CD14-positive monocyte (primary cell): ENCODE measurements at regions not wholly inside any gene's neighbourhood (a gene's known extent, or its start where the extent isn't known, plus 50 kb on each side); places are given as distances from the start of the nearest gene placed in this dataset.

Experiments
- DNase-seq, 3 donors: peaks; one replicate each; pipeline ENCODE4 v3.0.0-alpha.2; 2011 to 2022
- H2AFZ ChIP-seq: 2 replicates; pipeline ENCODE4 v1.6.0; 2012; ENCODE audit warnings: mild to moderate bottlenecking, low read depth, low read length, inconsistent platforms; ENCODE audit not compliant: insufficient read depth, poor library complexity, severe bottlenecking
- H3K27ac ChIP-seq, 2 donors: 1 replicate in 1 of 2; 2 replicates in 1 of 2; pipeline ENCODE4 v1.5.1; 2012 to 2013; ENCODE audit warnings: low read length in 2 of 2, control low read depth in 1 of 2, inconsistent platforms in 1 of 2, low read depth in 1 of 2, mild to moderate bottlenecking in 1 of 2
- H3K27me3 ChIP-seq, 2 donors: one replicate each; pipeline versions ENCODE4 v1.6.0 to v1.6.1; 2011 to 2013; ENCODE audit warnings: low read length in 2 of 2; ENCODE audit not compliant: control insufficient read depth in 2 of 2, insufficient read depth in 2 of 2
- H3K36me3 ChIP-seq, 2 donors: replicated peaks in 1 of 2; 1 replicate in 1 of 2; 2 replicates in 1 of 2; pipeline versions ENCODE4 v1.5.1 to v1.6.1; 2012 to 2013; ENCODE audit warnings: low read length in 2 of 2, control low read depth in 1 of 2, inconsistent platforms in 1 of 2, mild to moderate bottlenecking in 1 of 2; ENCODE audit not compliant: insufficient read depth in 2 of 2, control insufficient read depth in 1 of 2
- H3K4me1 ChIP-seq, 2 donors: 1 replicate in 1 of 2; 2 replicates in 1 of 2; pipeline versions ENCODE4 v1.5.1 to v1.6.1; 2012 to 2013; ENCODE audit warnings: low read length in 2 of 2, control low read depth in 1 of 2, inconsistent platforms in 1 of 2, mild to moderate bottlenecking in 1 of 2, moderate library complexity in 1 of 2; ENCODE audit not compliant: insufficient read depth in 2 of 2, control insufficient read depth in 1 of 2
- H3K4me2 ChIP-seq: replicated peaks from 2 replicates; pipeline ENCODE3; 2012; ENCODE audit warnings: low read length, moderate library complexity, mild to moderate bottlenecking; ENCODE audit not compliant: poor library complexity, severe bottlenecking; ENCODE audit errors: extremely low read depth
- H3K4me3 ChIP-seq, 3 experiments: fragments of 200-600 bp in 1 of 3; sonication (generic) in 1 of 3; replicated peaks in 1 of 3; 1 replicate in 2 of 3; 2 replicates in 1 of 3; pipeline ENCODE4 v1.5.1; 2011 to 2013; ENCODE audit warnings: low read length in 3 of 3, mild to moderate bottlenecking in 3 of 3, control low read depth in 2 of 3, low read depth in 2 of 3, inconsistent platforms in 1 of 3, moderate library complexity in 1 of 3
- H3K79me2 ChIP-seq: 2 replicates; pipeline ENCODE4 v1.6.0; 2012; ENCODE audit warnings: mild to moderate bottlenecking, control low read depth, inconsistent platforms, low read length, moderate library complexity; ENCODE audit not compliant: insufficient read depth
- H3K9ac ChIP-seq: 2 replicates; pipeline ENCODE4 v1.6.0; 2017; ENCODE audit warnings: low read length, mild to moderate bottlenecking; ENCODE audit not compliant: insufficient read depth, poor library complexity, severe bottlenecking
- H3K9me3 ChIP-seq, 2 donors: replicated peaks in 1 of 2; 1 replicate in 1 of 2; 2 replicates in 1 of 2; pipeline versions ENCODE4 v1.5.1 to v1.6.1; 2012 to 2013; ENCODE audit warnings: low read length in 2 of 2, control low read depth in 1 of 2; ENCODE audit not compliant: control insufficient read depth in 1 of 2, insufficient read depth in 1 of 2
- H4K20me1 ChIP-seq: 2 replicates; pipeline ENCODE4 v1.6.0; 2012; ENCODE audit warnings: mild to moderate bottlenecking, low read length, control low read depth, moderate library complexity; ENCODE audit not compliant: insufficient read depth
- H3K27ac Mint-ChIP-seq, 7 donors: one replicate each; pipeline ENCODE4 v1.8.0; 2020; ENCODE audit warnings: mild to moderate bottlenecking in 7 of 7, mixed read lengths in 7 of 7, moderate library complexity in 6 of 7, inconsistent platforms in 2 of 7
- H3K27me3 Mint-ChIP-seq, 3 donors: one replicate each; pipeline ENCODE4 v1.8.0; 2021 to 2022; ENCODE audit warnings: low read depth in 3 of 3, mild to moderate bottlenecking in 3 of 3, mixed read lengths in 3 of 3, moderate library complexity in 3 of 3, inconsistent platforms in 1 of 3
- H3K36me3 Mint-ChIP-seq, 2 donors: one replicate each; pipeline ENCODE4 v1.8.0; 2020; ENCODE audit warnings: mixed read lengths in 2 of 2, inconsistent platforms in 1 of 2, mild to moderate bottlenecking in 1 of 2
- H3K4me1 Mint-ChIP-seq: one replicate; pipeline ENCODE4 v1.8.0; 2020; ENCODE audit warnings: mild to moderate bottlenecking, mixed read lengths
- H3K4me3 Mint-ChIP-seq, 2 donors: one replicate each; pipeline ENCODE4 v1.8.0; 2020; ENCODE audit warnings: mild to moderate bottlenecking in 2 of 2, mixed read lengths in 2 of 2, moderate library complexity in 1 of 2
- H3K9me3 Mint-ChIP-seq, 7 donors: one replicate each; pipeline ENCODE4 v1.8.0; 2020 to 2022; ENCODE audit warnings: mixed read lengths in 7 of 7, mild to moderate bottlenecking in 6 of 7, moderate library complexity in 6 of 7, inconsistent platforms in 2 of 7
- CTCF ChIP-seq: fragments of 200-600 bp; IDR thresholded peaks from one replicate; pipeline ENCODE4 v1.8.0; 2022; ENCODE audit warnings: antibody characterized with exemption, mild to moderate bottlenecking
- WGBS: methylation state at CpG from one replicate; pipeline ENCODE4 v1.1.5; 2013; ENCODE audit warnings: missing lambda C conversion rate; ENCODE audit not compliant: insufficient coverage; 5-methylcytosine and 5-hydroxymethylcytosine counted together
- intact Hi-C, 2 donors: fragments of 100-400 bp; cut with micrococcal nuclease; formaldehyde crosslinking; loops; one replicate each; pipeline versions ENCODE4 v1.15.0 to v1.15.1; 2023

DNA sequence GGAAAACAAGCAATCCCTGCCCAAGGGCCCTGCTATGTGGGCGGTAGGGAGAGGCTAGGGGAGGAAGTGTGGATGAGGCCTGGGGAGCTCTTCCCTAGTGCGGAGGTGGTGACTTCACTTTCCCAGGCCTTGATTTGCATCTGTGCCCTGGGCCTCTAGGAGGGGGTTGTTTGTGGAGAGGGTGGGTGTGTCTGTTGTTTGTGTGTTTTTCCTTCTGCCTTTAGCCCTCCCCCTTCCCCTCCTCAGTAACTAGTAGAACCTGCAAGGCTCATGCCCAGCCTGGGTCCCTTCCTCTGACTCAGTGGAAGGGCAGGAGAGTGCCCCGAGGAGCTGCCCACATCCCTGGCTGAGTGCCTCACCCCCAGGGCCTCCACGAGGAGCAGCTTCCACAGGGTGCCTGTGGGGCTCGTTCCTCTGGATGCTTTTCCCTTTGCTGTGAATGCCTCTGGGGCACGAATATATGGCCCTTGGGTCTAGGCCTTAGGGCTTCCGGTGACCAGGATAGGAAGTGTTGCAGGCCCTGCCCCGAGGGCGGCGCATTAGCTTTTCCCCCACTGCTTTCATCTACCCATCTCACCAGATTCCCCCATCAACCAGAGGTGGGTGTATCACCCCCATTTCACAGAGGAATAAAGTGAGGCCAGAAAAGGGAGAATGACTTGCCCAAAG, 89.4 kb upstream of the DUSP5 start:
- H3K27ac ChIP-seq = no peak overlapping the region
- H3K4me1 ChIP-seq = peaks cover 11 to 38% of the 10 kb centered on the region in 2 donors
- no peaks in the 10 kb centered on the region for H3K36me3 Mint-ChIP-seq
- peaks cover 0 to 3% (median 0%) of the 10 kb centered on the region in 7 donors for H3K9me3 Mint-ChIP-seq
- H3K27ac Mint-ChIP-seq = peak overlapping the region in 1 of 7 donors; percentile 5
- H3K9me3 ChIP-seq = no peaks in the 10 kb centered on the region
- no peaks in the 10 kb centered on the region for H3K36me3 ChIP-seq
- no peak overlapping the region for H3K4me3 Mint-ChIP-seq
- no peak overlapping the region for H3K4me3 ChIP-seq
- 67% methylated on average over 4 of the region's 10 CpGs for WGBS
- no peak overlapping the region for H3K4me2 ChIP-seq
- peaks cover 2 to 5% (median 4%) of the 10 kb centered on the region in 3 donors for H3K27me3 Mint-ChIP-seq
- intact Hi-C loops = no loop called here
- H3K4me1 Mint-ChIP-seq = peaks cover 46% of the 10 kb centered on the region
- H3K27me3 ChIP-seq = no peaks in the 10 kb centered on the region
- no peaks in the 10 kb centered on the region for H3K79me2 ChIP-seq
- no peak overlapping the region for H2AFZ ChIP-seq
- TF ChIP-seq CTCF = no peak
- no peak overlapping the region for H3K9ac ChIP-seq
- DNase-seq = no peak
- H4K20me1 ChIP-seq = no peaks in the 10 kb centered on the region

- Mint-ChIP-seq H3K36me3 (no peaks in the 10 kb centered on the region), H3K9me3 (peaks cover 0 to 3% (median 0%) of the 10 kb centered on the region in 7 donors), H3K27me3 (peaks cover 2 to 5% (median 4%) of the 10 kb centered on the region in 3 donors), H3K4me3 (no peak overlapping the region), H3K4me1 (peaks cover 52% of the 10 kb centered on the region), H3K27ac (peak overlapping the region in 2 of 7 donors; percentile 5 to 41)
- Histone ChIP-seq H3K36me3 (no peaks in the 10 kb centered on the region), H3K4me1 (peaks cover 17 to 44% of the 10 kb centered on the region in 2 donors), H3K9ac (no peak overlapping the region), H3K27me3 (no peaks in the 10 kb centered on the region), H3K79me2 (no peaks in the 10 kb centered on the region), H3K27ac (no peak overlapping the region), H4K20me1 (no peaks in the 10 kb centered on the region), H3K9me3 (no peaks in the 10 kb centered on the region), H2AFZ (no peak overlapping the region), H3K4me2 (no peak overlapping the region), H3K4me3 (no peak overlapping the region)
- 92% methylated on average over 7 of the region's 8 CpGs for WGBS
- DNase-seq = no peak
- intact Hi-C loops = no loop called here
- no peak for TF ChIP-seq CTCF
Observed at GRCh38 chr10:110408943-110409342, 88.8 kb upstream of the DUSP5 start.
